Psoas muscle (tissue), 7 donors: ENCODE measurements at regions not wholly inside any gene's neighbourhood (a gene's known extent, or its start where the extent isn't known, plus 50 kb on each side); places are given as distances from the start of the nearest gene placed in this dataset.
"Not testable (repeated sequence)": the region's sequence is repeated elsewhere in the genome, so short reads cannot be mapped to it uniquely, and the experiment has no call there.

ENCODE experiments used
- ATAC-seq, 4 donors: fragments of 200-7000 bp; cut with Tn5 transposase; one replicate each; pipeline ENCODE4 v1.9.1; 2020; ENCODE audit warnings: moderate library complexity in 3 of 4, mild to moderate bottlenecking in 2 of 4
- DNase-seq, 2 donors: peaks; one replicate each; pipeline ENCODE4 v3.0.0-alpha.2; 2020
- H3K27ac ChIP-seq: fragments of 200-600 bp; one replicate; pipeline ENCODE4 v1.8.0; 2022
- H3K27me3 ChIP-seq, 3 donors: fragments of 200-600 bp in 1 of 3; one replicate each; pipeline versions ENCODE4 v1.6.1 to v1.8.0; 2013 to 2022; ENCODE audit warnings: low read length in 2 of 3, mild to moderate bottlenecking in 2 of 3, moderate library complexity in 1 of 3; ENCODE audit not compliant: insufficient read depth in 3 of 3
- H3K36me3 ChIP-seq, 2 donors: fragments of 200-600 bp in 1 of 2; one replicate each; pipeline versions ENCODE4 v1.6.1 to v1.8.0; 2013 to 2022; ENCODE audit warnings: low read depth in 1 of 2, mild to moderate bottlenecking in 1 of 2, moderate library complexity in 1 of 2; ENCODE audit not compliant: insufficient read depth in 1 of 2
- H3K4me1 ChIP-seq: fragments of 200-600 bp; one replicate; pipeline ENCODE4 v1.8.0; 2022
- H3K4me3 ChIP-seq: fragments of 200-600 bp; one replicate; pipeline ENCODE4 v1.8.0; 2022; ENCODE audit warnings: mild to moderate bottlenecking
- H3K9me3 ChIP-seq: fragments of 200-600 bp; one replicate; pipeline ENCODE4 v1.8.0; 2022
- WGBS, 3 donors: extraction: QIAGEN DNeasy Blood & Tissue Kit; methylation state at CpG; one replicate each; pipeline versions ENCODE4 v1.1.6 to v1.1.7; 2013; 5-methylcytosine and 5-hydroxymethylcytosine counted together
- intact Hi-C, 2 donors: fragments of 100-400 bp; cut with DNase I; formaldehyde crosslinking; loops; one replicate each; pipeline versions ENCODE4 v1.11.0 to v1.14.2; 2022
- TF ChIP-seq, protein P1 (sequence below): fragments of 200-600 bp; IDR thresholded peaks from one replicate; pipeline ENCODE4 v1.8.0; 2022; ENCODE audit warnings: antibody characterized with exemption
- donor health status: healthy with polysubstance abuse.
- donor health status: DM: no; HTN: no; CAD: no; lungs with moderate emphysema.
- donor health status: Bipolar disorder and iron deficiency.
- donor health status: healthy.
- donor health status: DM: yes; HTN: yes; CAD: no.
- donor health status: DM: no; HTN: no; CAD: no.
- donor health status: DM: yes; HTN: yes; CAD: no.

DNA sequence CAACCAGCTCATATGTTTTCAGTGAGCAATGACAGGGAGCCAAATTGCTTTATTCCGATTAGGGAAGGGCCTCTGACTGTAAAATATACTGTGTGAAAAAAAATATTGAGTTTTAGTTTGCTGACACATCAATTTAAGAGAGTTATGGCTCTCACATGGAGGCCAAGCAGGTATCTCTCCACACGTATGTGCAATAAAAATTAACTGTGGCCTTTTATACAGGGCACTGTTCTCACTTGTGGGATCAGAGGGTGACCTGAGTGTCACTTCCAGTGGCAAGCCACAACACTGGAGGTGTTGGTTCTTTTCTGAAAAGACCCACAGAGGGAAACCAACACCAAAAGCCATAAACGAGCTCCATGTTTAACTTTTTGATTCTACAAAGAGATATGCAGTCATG, 462.8 kb downstream of the MID1IP1 start:
- 52 to 90% (median 86%) methylated on average over 3 of the region's 3 CpGs for WGBS, 3 donors
- Histone ChIP-seq H3K9me3 (no peaks in the 10 kb centered on the region), H3K4me1 (no peaks in the 10 kb centered on the region), H3K27ac (no peak overlapping the region), H3K4me3 (no peak overlapping the region), H3K36me3 (no peaks in the 10 kb centered on the region), H3K27me3 (peaks cover 0 to 23% (median 0%) of the 10 kb centered on the region in 3 donors)
- TF ChIP-seq, protein P1, sequence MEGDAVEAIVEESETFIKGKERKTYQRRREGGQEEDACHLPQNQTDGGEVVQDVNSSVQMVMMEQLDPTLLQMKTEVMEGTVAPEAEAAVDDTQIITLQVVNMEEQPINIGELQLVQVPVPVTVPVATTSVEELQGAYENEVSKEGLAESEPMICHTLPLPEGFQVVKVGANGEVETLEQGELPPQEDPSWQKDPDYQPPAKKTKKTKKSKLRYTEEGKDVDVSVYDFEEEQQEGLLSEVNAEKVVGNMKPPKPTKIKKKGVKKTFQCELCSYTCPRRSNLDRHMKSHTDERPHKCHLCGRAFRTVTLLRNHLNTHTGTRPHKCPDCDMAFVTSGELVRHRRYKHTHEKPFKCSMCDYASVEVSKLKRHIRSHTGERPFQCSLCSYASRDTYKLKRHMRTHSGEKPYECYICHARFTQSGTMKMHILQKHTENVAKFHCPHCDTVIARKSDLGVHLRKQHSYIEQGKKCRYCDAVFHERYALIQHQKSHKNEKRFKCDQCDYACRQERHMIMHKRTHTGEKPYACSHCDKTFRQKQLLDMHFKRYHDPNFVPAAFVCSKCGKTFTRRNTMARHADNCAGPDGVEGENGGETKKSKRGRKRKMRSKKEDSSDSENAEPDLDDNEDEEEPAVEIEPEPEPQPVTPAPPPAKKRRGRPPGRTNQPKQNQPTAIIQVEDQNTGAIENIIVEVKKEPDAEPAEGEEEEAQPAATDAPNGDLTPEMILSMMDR = no peak
- no peak for ATAC-seq
- no peak for DNase-seq
- intact Hi-C loops = no loop called here

DNA sequence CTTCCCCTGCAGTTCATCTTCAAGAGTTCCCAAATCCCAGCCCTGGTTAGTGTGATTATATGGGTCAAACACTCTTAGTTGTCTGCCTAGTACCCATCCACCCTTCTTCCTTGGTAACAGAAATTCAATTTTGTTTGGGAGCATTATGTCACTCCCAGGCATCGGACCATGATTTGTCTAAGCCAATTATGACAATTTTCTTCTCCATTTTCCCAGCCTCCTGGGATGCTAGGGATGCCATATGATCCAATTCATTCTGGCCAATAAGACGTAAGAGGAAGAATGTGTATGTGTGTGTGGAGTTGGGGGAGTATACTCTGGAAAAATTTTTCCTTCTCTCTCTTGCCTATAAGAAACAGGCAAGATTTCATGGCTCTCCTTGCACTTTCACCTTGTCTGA, 465.9 kb downstream of the MID1IP1 start:
- peaks cover 0 to 16% (median 0%) of the 10 kb centered on the region in 3 donors for H3K27me3 ChIP-seq
- intact Hi-C loops = no loop called here
- ATAC-seq = no peak
- TF ChIP-seq, protein P1 = no peak
- no peak overlapping the region for H3K27ac ChIP-seq
- no peaks in the 10 kb centered on the region for H3K4me1 ChIP-seq
- no peak for DNase-seq
- no peaks in the 10 kb centered on the region for H3K9me3 ChIP-seq
- H3K36me3 ChIP-seq = no peaks in the 10 kb centered on the region
- H3K4me3 ChIP-seq = no peak overlapping the region
- 52 to 87% (median 77%) methylated on average over 2 of the region's 2 CpGs for WGBS, 3 donors

DNA sequence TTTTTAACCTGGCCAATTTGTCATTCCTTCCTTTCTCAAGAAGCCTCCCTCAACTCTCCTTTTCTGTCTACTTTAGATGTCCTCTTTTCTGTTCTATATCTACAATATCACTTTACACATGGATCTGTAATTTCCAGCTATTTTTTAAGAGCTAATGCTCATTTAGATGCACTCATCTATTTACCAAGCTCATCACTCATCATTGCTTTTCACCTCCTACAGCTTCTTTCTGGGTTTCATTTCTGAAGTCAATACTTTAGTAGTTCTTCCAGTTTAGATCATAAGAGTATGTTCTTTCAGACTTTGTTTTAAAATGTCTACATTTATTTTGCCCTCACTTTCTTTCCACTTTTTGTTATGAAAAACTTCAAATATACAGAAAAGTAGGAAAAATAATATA, 466.9 kb downstream of the MID1IP1 start:
- no peaks in the 10 kb centered on the region for H3K36me3 ChIP-seq
- H3K4me1 ChIP-seq = no peaks in the 10 kb centered on the region
- no peak overlapping the region for H3K27ac ChIP-seq
- DNase-seq (no peak), ATAC-seq (no peak)
- TF ChIP-seq, protein P1 = no peak
- H3K9me3 ChIP-seq = no peaks in the 10 kb centered on the region
- H3K4me3 ChIP-seq = no peak overlapping the region
- intact Hi-C loops = no loop called here
- H3K27me3 ChIP-seq = peaks cover 0 to 13% (median 0%) of the 10 kb centered on the region in 3 donors

DNA sequence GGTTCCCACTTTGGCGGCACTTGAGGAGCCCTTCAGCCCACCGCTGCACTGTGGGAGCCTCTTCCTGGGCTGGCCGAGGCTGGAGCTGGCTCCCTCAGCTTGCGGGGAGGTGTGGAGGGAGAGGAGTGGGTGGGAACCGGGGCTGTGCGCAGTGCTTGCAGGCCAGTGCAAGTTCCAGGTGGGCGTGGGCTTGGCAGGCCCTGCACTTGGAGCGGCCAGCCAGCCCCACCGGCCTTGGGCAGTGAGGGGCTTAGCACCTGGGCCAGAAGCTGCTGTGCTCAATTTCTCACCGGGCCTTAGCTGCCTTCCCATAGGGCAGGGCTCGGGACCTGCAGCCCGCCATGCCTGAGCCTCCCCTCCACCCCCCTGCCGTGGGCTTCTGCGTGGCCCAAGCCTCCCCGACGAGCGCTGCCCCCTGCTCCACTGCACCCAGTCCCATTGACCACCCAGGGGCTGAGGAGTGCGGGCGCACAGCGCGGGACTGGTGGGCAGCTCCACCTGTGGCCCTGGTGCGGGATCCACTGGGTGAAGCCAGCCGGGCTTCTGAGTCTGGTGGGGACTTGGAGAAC, 474.3 kb downstream of the MID1IP1 start:
- 92 to 96% (median 95%) methylated on average over 11 to 23 of the region's 23 CpGs for WGBS, 3 donors
- Histone ChIP-seq H3K4me3 (no peak overlapping the region), H3K36me3 (no peaks in the 10 kb centered on the region), H3K9me3 (no peaks in the 10 kb centered on the region), H3K4me1 (no peaks in the 10 kb centered on the region), H3K27me3 (no peaks in the 10 kb centered on the region), H3K27ac (no peak overlapping the region)
- TF ChIP-seq, protein P1 = no peak
- intact Hi-C loops = no loop called here
- no peak for DNase-seq
- no peak for ATAC-seq

DNA sequence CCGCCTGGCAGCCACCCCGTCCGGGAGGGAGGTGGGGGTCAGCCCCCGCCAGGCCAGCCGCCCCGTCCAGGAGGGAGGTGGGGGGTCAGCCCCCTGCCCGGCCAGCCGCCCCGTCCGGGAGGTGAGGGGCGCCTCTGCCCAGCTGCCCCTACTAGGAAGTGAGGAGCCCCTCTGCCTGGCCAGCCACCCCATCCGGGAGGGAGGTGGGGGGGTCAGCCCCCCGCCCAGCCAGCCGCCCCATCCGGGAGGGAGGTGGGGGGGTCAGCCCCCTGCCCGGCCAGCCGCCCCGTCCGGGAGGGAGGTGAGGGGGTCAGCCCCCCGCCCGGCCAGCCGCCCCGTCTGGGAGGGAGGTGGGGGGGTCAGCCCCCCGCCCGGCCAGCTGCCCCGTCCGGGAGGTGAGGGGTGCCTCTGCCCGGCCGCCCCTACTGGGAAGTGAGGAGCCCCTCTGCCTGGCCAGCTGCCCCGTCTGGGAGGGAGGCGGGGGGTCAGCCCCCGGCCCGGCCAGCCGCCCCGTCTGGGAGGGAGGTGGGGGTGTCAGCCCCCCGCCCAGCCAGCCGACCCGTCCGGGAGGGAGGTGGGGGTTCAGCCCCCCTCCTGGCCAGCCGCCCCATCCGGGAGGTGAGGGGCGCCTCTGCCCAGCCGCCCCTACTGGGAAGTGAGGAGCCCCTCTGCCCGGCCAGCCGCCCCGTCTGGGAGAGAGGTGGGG, 476.6 kb downstream of the MID1IP1 start:
- H3K4me1 ChIP-seq, ATAC-seq, H3K27me3 ChIP-seq, intact Hi-C loops, DNase-seq, H3K27ac ChIP-seq, H3K4me3 ChIP-seq, H3K36me3 ChIP-seq: not testable (repeated sequence)
- peaks cover 13% of the 10 kb centered on the region for H3K9me3 ChIP-seq
- WGBS, 3 donors = 93 to 100% methylated on average over 6 to 32 of the region's 46 CpGs; no CpG with 5 or more reads in 1 of the 3 donors
